ENCODE measurements at regions not wholly inside any gene's neighbourhood (a gene's known extent, or its start where the extent isn't known, plus 50 kb on each side); places are given as distances from the start of the nearest gene placed in this dataset.

DNA sequence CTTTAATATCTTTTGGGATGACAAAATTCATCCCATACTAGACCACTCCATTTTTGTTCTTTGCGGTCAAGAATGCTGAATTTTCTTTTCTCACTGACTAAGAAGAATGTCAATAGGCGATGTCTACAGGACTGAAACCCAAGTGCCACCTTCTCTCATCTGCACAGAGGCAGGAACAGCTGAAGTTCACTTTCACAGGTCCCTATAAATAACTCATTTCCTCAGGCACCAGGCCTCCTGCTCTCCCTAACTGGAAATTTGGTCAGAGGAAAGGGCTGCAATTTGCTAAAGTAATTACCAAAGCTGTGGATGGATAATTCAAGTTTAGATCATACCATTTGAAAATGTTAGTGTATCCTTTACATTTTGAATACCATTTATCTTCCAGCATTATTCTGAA lies 142.9 kb downstream of the DIRAS2 start:
- CTCF ChIA-PET, result no interaction called here
- no peaks in the 10 kb centered on the region for H3K4me1 ChIP-seq (ENCODE audit: control insufficient read depth in 1 of 2, insufficient read depth in 2 of 2, low read length in 2 of 2)
- H3K9me2 ChIP-seq (ENCODE audit: insufficient read depth), result no peaks in the 10 kb centered on the region
- no peaks in the 10 kb centered on the region for H3K9me3 ChIP-seq (ENCODE audit: control insufficient read depth in 1 of 2, insufficient read depth in 1 of 2, low read depth in 1 of 2, low read length in 2 of 2)
- no peak overlapping the region for H3K9ac ChIP-seq (ENCODE audit: low read length)
- POLR2A ChIA-PET, result no interaction called here
- no peaks in the 10 kb centered on the region for H3K36me3 ChIP-seq (ENCODE audit: control insufficient read depth in 1 of 2, insufficient read depth in 2 of 2, low read length in 2 of 2)
- TF ChIP-seq ATF3 (IDR thresholded peaks at IDR 0.05) (no peak), POLR2AphosphoS5 (IDR thresholded peaks at IDR 0.05; ENCODE audit: low read depth, low read length) (no peak), SP1 (IDR thresholded peaks at IDR 0.05; ENCODE audit: low read depth) (no peak), ZFX (IDR thresholded peaks at IDR 0.05) (no peak), RAD21 (IDR thresholded peaks at IDR 0.05; ENCODE audit: low read depth) (no peak), EZH2 (IDR thresholded peaks at IDR 0.05) (no peak), SIN3A (IDR thresholded peaks at IDR 0.05; ENCODE audit: low read depth) (no peak), JUND (IDR thresholded peaks at IDR 0.05) (no peak), CTCF (IDR thresholded peaks at IDR 0.05 in 2 of 3, conservative IDR thresholded peaks at IDR 0.05 in 1 of 3; ENCODE audit: borderline replicate concordance in 1 of 3, insufficient read depth in 1 of 3, low read depth in 2 of 3, low read length in 2 of 3) (no peak), YY1 (IDR thresholded peaks at IDR 0.05; ENCODE audit: extremely low read depth, insufficient replicate concordance, low read depth, low read length) (no peak), FOSL1 (IDR thresholded peaks at IDR 0.05; ENCODE audit: low read depth) (no peak)
- no TSS peak for BruUV-seq (replicated peaks)
- no peak for ATAC-seq
- no peaks in the 10 kb centered on the region for H4K20me1 ChIP-seq (ENCODE audit: insufficient read depth)
- RAD21 ChIA-PET (ENCODE audit: low non-redundant PET in 1 of 2, low total read pairs in 2 of 2, uncharacterized antibody in 2 of 2, unreplicated experiment in 2 of 2), result no interaction called here
- intact Hi-C loops (cut with micrococcal nuclease), result no loop called here
- DNase-seq (ENCODE audit: low read depth, low spot score), result no peak
- H3K27ac ChIP-seq (ENCODE audit: low read depth, low read length), result no peak overlapping the region
- H2AFZ ChIP-seq (ENCODE audit: low read depth, low read length, poor library complexity, severe bottlenecking), result no peak overlapping the region
- H3K79me2 ChIP-seq (ENCODE audit: insufficient read depth, low read length), result no peaks in the 10 kb centered on the region
- H3K27me3 ChIP-seq (ENCODE audit: insufficient read depth, low read length), result peaks cover 7% of the 10 kb centered on the region
- no peak overlapping the region for H3K4me2 ChIP-seq (ENCODE audit: low read length)
- H3K4me3 ChIP-seq (replicated peaks in 1 of 2; ENCODE audit: low read depth in 1 of 2, low read length in 2 of 2), result no peak overlapping the region
